ENCODE measurements at regions not wholly inside any gene's neighbourhood (a gene's known extent, or its start where the extent isn't known, plus 50 kb on each side); places are given as distances from the start of the nearest gene placed in this dataset.

GRCh38 chr1:220407191-220407590 lies 120.7 kb upstream of the MARK1 start:
- no peak for TF ChIP-seq CTCF (IDR thresholded peaks at IDR 0.05; ENCODE audit: low read depth, low read length)
- no peak overlapping the region for H3K4me3 ChIP-seq (ENCODE audit: low read depth, low read length)
- no peak overlapping the region for H3K27ac ChIP-seq (ENCODE audit: low read depth, low read length)
- no peaks in the 10 kb centered on the region for H3K9me3 ChIP-seq (ENCODE audit: control insufficient read depth, insufficient read depth, low read length)
- POLR2A ChIA-PET = no interaction called here
- CTCF ChIA-PET = interaction anchor here (0.7 kb wide), 1 partner anchor 102 kb away, joined by 6 read pairs; no protein-coding TSS in a partner anchor
- no peaks in the 10 kb centered on the region for H3K27me3 ChIP-seq (ENCODE audit: control insufficient read depth, insufficient read depth, low read length)
- DNase-seq (ENCODE audit: low read depth, low spot score) = no peak

GRCh38 chr1:220398238-220398637 lies 126.0 kb upstream of the RAB3GAP2 start:
- POLR2A ChIA-PET = no interaction called here
- Histone ChIP-seq H3K27me3 (ENCODE audit: control insufficient read depth, insufficient read depth, low read length) (no peaks in the 10 kb centered on the region), H3K9me3 (ENCODE audit: control insufficient read depth, insufficient read depth, low read length) (no peaks in the 10 kb centered on the region), H3K4me3 (ENCODE audit: low read depth, low read length) (no peak overlapping the region), H3K27ac (ENCODE audit: low read depth, low read length) (no peak overlapping the region)
- CTCF ChIA-PET = no interaction called here
- no peak for DNase-seq (ENCODE audit: low read depth, low spot score)
- no peak for TF ChIP-seq CTCF (IDR thresholded peaks at IDR 0.05; ENCODE audit: low read depth, low read length)

- ChIA-PET CTCF (no interaction called here), POLR2A (no interaction called here)
- H3K27ac ChIP-seq (ENCODE audit: low read depth, low read length) = no peak overlapping the region
- H3K27me3 ChIP-seq (ENCODE audit: control insufficient read depth, insufficient read depth, low read length) = no peaks in the 10 kb centered on the region
- TF ChIP-seq CTCF (IDR thresholded peaks at IDR 0.05; ENCODE audit: low read depth, low read length) = no peak
- no peaks in the 10 kb centered on the region for H3K9me3 ChIP-seq (ENCODE audit: control insufficient read depth, insufficient read depth, low read length)
- H3K4me3 ChIP-seq (ENCODE audit: low read depth, low read length) = no peak overlapping the region
- no peak for DNase-seq (ENCODE audit: low read depth, low spot score)
Observed at GRCh38 chr1:220391491-220391890, 119.2 kb upstream of the RAB3GAP2 start.

GRCh38 chr1:220389634-220390033 lies 117.4 kb upstream of the RAB3GAP2 start:
- Histone ChIP-seq H3K4me3 (ENCODE audit: low read depth, low read length) (no peak overlapping the region), H3K9me3 (ENCODE audit: control insufficient read depth, insufficient read depth, low read length) (no peaks in the 10 kb centered on the region), H3K27me3 (ENCODE audit: control insufficient read depth, insufficient read depth, low read length) (no peaks in the 10 kb centered on the region), H3K27ac (ENCODE audit: low read depth, low read length) (no peak overlapping the region)
- ChIA-PET CTCF (no interaction called here), POLR2A (no interaction called here)
- no peak for DNase-seq (ENCODE audit: low read depth, low spot score)
- TF ChIP-seq CTCF (IDR thresholded peaks at IDR 0.05; ENCODE audit: low read depth, low read length) = no peak

- no peak for DNase-seq (ENCODE audit: low read depth, low spot score)
- no peak overlapping the region for H3K4me3 ChIP-seq (ENCODE audit: low read depth, low read length)
- ChIA-PET POLR2A (no interaction called here), CTCF (no interaction called here)
- H3K9me3 ChIP-seq (ENCODE audit: control insufficient read depth, insufficient read depth, low read length) = no peaks in the 10 kb centered on the region
- no peaks in the 10 kb centered on the region for H3K27me3 ChIP-seq (ENCODE audit: control insufficient read depth, insufficient read depth, low read length)
- H3K27ac ChIP-seq (ENCODE audit: low read depth, low read length) = no peak overlapping the region
- no peak for TF ChIP-seq CTCF (IDR thresholded peaks at IDR 0.05; ENCODE audit: low read depth, low read length)
Observed at GRCh38 chr1:220386494-220387195, 114.4 kb upstream of the RAB3GAP2 start.

Data from AG04450 (cell line).